GM12891 (cell line): ENCODE measurements at regions not wholly inside any gene's neighbourhood (a gene's known extent, or its start where the extent isn't known, plus 50 kb on each side); places are given as distances from the start of the nearest gene placed in this dataset.

Source experiments
- POLR2A ChIP-seq: IDR thresholded peaks from 2 replicates; pipeline ENCODE4 v1.6.1; 2011; ENCODE audit warnings: low read depth, low read length, control low read depth
- POLR2AphosphoS5 ChIP-seq: IDR thresholded peaks from 2 replicates; pipeline ENCODE4 v1.6.1; 2011; ENCODE audit warnings: low read depth, low read length, control low read depth
- TAF1 ChIP-seq: IDR thresholded peaks from 2 replicates; pipeline ENCODE4 v1.6.1; 2011; ENCODE audit warnings: low read depth, low read length, control low read depth

DNA sequence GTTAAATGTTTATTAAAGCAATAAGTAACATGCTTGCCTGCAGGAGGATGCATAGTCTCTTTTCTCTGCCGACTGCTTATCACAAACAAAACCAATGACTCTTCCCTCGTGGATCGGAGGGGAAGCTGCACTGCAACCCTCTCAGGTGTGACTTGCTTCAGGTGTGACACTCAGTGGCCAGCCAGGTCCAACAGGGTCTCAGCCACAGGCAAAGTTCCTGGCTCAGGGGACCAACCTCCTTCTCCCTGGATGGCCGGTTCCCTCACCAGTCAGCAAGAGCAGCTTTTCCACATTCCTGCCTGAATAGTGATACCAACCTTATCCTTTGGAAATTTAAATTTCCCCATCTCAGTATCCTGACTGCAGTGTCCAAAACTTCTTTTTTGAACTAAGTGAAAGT lies 383.5 kb downstream of the CMPK2 start:
- no peak for TF ChIP-seq TAF1
- no peak for TF ChIP-seq POLR2A
- no peak for TF ChIP-seq POLR2AphosphoS5
